SU-DHL-6 (cell line): ENCODE measurements at regions not wholly inside any gene's neighbourhood (a gene's known extent, or its start where the extent isn't known, plus 50 kb on each side); places are given as distances from the start of the nearest gene placed in this dataset.

Source experiments
- H2AFZ ChIP-seq: fragments of 200-600 bp; sonication (generic); 2 replicates; pipeline ENCODE4 v1.6.1; 2014; ENCODE audit warnings: low read depth, mild to moderate bottlenecking, moderate library complexity, mixed read lengths, antibody characterized with exemption, low read length; ENCODE audit not compliant: severe bottlenecking
- H3F3A ChIP-seq: fragments of 200-600 bp; shearing (Covaris generic); 2 replicates; pipeline ENCODE4 v1.6.0; 2016; ENCODE audit warnings: antibody characterized with exemption, mild to moderate bottlenecking; ENCODE audit not compliant: insufficient read depth
- H3K27ac ChIP-seq: fragments of 200-600 bp; sonication (generic); 2 replicates; pipeline ENCODE4 v1.5.1; 2016; ENCODE audit warnings: low read depth, mild to moderate bottlenecking, low read length, moderate library complexity, mixed read lengths
- H3K27me3 ChIP-seq: fragments of 200-600 bp; sonication (generic), shearing (Covaris generic); 2 replicates; pipeline ENCODE4 v1.6.0; 2014; ENCODE audit warnings: mild to moderate bottlenecking, low read length
- H3K36me3 ChIP-seq: fragments of 200-600 bp; sonication (generic); 2 replicates; pipeline ENCODE4 v1.6.1; 2014; ENCODE audit warnings: mild to moderate bottlenecking, low read length, mixed read lengths
- H3K4me2 ChIP-seq: fragments of 300-600, 200-600 bp; shearing (Covaris generic), sonication (generic); 2 replicates; pipeline ENCODE4 v1.6.0; 2014; ENCODE audit warnings: low read length, low read depth, mild to moderate bottlenecking; ENCODE audit not compliant: poor library complexity, severe bottlenecking
- H3K4me3 ChIP-seq: fragments of 200-600 bp; sonication (generic); 2 replicates; pipeline ENCODE4 v1.5.1; 2014; ENCODE audit warnings: antibody characterized with exemption, low read length, mild to moderate bottlenecking, mixed read lengths; ENCODE audit not compliant: insufficient read depth, poor library complexity, severe bottlenecking
- H3K79me2 ChIP-seq: fragments of 200-600 bp; sonication (generic); 2 replicates; pipeline ENCODE4 v1.6.1; 2014; ENCODE audit warnings: mild to moderate bottlenecking, low read length, moderate library complexity; ENCODE audit not compliant: insufficient read depth
- H3K9ac ChIP-seq: fragments of 200-600 bp; sonication (generic); 2 replicates; pipeline ENCODE4 v1.7.0; 2014; ENCODE audit warnings: mild to moderate bottlenecking, low read length
- H3K9me2 ChIP-seq: fragments of 200-600 bp; sonication (generic); replicated peaks from 2 replicates; pipeline ENCODE4 v1.6.1; 2014; ENCODE audit warnings: low read length; ENCODE audit not compliant: insufficient read depth
- H3K9me3 ChIP-seq: fragments of 200-600 bp; sonication (generic); 2 replicates; pipeline ENCODE4 v1.6.1; 2014; ENCODE audit warnings: low read length, mixed read lengths; ENCODE audit not compliant: insufficient read depth
- H4K20me1 ChIP-seq: fragments of 200-600 bp; sonication (generic); 2 replicates; pipeline ENCODE4 v1.6.1; 2014; ENCODE audit warnings: low read depth, mild to moderate bottlenecking, antibody characterized with exemption, low read length, moderate library complexity, mixed read lengths
- EZH2phosphoT487 ChIP-seq: fragments of 200-600 bp; sonication (generic), shearing (Covaris generic); conservative IDR thresholded peaks from 2 replicates; pipeline ENCODE4 v1.6.1; 2018; ENCODE audit warnings: mild to moderate bottlenecking, antibody characterized with exemption, low read length, moderate library complexity, mixed read lengths
- TF ChIP-seq, protein P1 (sequence below): fragments of 200-600 bp; sonication (generic); IDR thresholded peaks from one replicate; pipeline ENCODE4 v1.5.1; 2017; ENCODE audit warnings: antibody characterized with exemption, mild to moderate bottlenecking, low read length, moderate library complexity; ENCODE audit not compliant: insufficient read depth, poor library complexity, severe bottlenecking

DNA sequence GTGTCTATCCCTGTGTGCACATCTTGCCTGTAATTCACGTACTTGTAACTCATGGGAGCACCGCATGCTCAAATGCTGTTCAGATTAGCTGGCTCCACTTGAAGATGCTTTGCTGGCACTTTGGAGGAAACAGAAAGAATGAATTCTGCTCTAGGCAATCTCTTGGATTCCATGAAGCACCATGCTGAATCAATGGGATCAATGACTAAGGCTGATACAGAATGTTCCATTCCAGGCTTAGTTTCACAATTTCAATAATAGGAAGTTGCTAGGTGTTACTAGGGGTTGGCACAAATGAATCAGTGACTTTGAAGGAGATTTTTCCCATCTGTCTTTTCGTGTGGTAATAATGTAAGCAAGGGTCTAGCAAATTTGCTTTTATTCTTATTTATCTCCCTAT is 328.8 kb downstream of the OSR1 start:
- H3K27ac ChIP-seq, result no peak overlapping the region
- H3K36me3 ChIP-seq, result no peaks in the 10 kb centered on the region
- TF ChIP-seq, protein P1, sequence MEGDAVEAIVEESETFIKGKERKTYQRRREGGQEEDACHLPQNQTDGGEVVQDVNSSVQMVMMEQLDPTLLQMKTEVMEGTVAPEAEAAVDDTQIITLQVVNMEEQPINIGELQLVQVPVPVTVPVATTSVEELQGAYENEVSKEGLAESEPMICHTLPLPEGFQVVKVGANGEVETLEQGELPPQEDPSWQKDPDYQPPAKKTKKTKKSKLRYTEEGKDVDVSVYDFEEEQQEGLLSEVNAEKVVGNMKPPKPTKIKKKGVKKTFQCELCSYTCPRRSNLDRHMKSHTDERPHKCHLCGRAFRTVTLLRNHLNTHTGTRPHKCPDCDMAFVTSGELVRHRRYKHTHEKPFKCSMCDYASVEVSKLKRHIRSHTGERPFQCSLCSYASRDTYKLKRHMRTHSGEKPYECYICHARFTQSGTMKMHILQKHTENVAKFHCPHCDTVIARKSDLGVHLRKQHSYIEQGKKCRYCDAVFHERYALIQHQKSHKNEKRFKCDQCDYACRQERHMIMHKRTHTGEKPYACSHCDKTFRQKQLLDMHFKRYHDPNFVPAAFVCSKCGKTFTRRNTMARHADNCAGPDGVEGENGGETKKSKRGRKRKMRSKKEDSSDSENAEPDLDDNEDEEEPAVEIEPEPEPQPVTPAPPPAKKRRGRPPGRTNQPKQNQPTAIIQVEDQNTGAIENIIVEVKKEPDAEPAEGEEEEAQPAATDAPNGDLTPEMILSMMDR, result no peak
- TF ChIP-seq EZH2phosphoT487, result no peak

DNA sequence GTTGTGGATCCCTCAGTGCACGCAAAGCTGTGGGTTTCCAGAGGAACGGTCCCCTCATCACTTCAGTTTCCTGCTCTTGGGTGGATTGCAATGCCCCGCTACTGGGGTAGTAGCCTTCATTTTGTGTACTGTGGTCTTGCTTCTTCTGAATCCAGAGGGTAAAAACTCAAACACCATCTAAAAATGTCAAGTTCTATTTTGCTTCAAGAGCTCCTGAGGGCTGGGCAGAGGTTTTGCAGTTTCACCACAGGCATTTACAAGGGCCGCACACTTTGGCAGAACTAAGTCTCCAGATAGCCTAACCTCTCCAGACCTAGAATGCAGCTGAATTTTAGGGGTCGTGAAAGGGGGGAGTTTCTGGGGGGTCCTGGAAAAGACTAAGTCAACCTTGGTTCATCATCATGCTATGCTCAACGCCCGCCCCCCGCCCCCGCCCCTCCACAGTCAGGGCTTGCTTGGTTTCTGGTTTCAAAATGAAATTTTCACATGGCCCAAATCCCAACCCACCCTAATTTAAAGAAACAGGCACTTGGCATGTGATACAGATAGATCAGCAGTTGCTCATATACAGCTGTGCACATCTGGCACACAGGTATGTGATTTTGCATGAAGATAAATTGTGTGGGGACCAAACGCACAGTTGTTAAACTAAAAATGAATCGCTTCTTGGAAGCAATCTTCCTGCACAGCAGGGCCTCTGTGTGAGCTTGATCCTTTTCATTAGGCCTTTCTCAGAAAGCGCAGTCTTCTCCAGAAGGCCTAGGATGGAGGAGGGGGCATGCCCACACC is 329.6 kb downstream of the OSR1 start:
- Histone ChIP-seq H3K36me3 (no peaks in the 10 kb centered on the region), H2AFZ (no peak overlapping the region), H3K4me3 (no peak overlapping the region)

More for the DNA sequence above, 328.8 kb downstream of the OSR1 start:
- Histone ChIP-seq H2AFZ (no peak overlapping the region), H3K4me3 (no peak overlapping the region), H3K9ac (no peak overlapping the region), H4K20me1 (no peaks in the 10 kb centered on the region), H3K27me3 (no peaks in the 10 kb centered on the region), H3K79me2 (no peaks in the 10 kb centered on the region), H3K9me3 (no peaks in the 10 kb centered on the region), H3K4me2 (no peak overlapping the region), H3F3A (no peaks in the 10 kb centered on the region), H3K9me2 (no peaks in the 10 kb centered on the region)

DNA sequence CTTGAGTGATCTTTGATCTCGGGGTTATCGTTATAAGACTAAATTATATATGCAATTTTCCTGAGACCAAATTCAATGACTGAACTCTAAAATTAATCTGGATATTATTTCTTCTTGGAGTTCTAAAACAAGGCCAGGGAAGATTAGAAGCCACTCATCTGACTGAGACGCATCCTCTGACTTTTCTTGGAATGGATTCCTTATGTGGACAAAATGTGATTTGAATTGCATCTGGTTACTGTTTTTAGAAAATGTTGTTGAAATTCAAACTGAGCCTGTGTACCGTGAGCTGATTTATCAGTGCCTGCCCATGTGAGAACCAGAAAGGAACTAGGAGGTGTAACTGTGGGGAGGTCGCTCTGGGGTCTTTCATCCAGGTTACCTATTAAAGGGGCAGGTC is 330.8 kb downstream of the OSR1 start:
- H3K4me3 ChIP-seq, result no peak overlapping the region
- TF ChIP-seq, protein P1, result no peak
- TF ChIP-seq EZH2phosphoT487, result no peak
- H3K4me2 ChIP-seq, result no peak overlapping the region
- H2AFZ ChIP-seq, result no peak overlapping the region
- H4K20me1 ChIP-seq, result no peaks in the 10 kb centered on the region
- H3K9me2 ChIP-seq, result no peaks in the 10 kb centered on the region
- no peaks in the 10 kb centered on the region for H3K36me3 ChIP-seq
- H3K9me3 ChIP-seq, result no peaks in the 10 kb centered on the region
- no peak overlapping the region for H3K27ac ChIP-seq
- H3K27me3 ChIP-seq, result no peaks in the 10 kb centered on the region
- no peak overlapping the region for H3K9ac ChIP-seq
- H3F3A ChIP-seq, result no peaks in the 10 kb centered on the region
- H3K79me2 ChIP-seq, result no peaks in the 10 kb centered on the region

More for the DNA sequence above, 329.6 kb downstream of the OSR1 start:
- no peaks in the 10 kb centered on the region for H3K9me3 ChIP-seq
- no peaks in the 10 kb centered on the region for H3K79me2 ChIP-seq
- H3K27ac ChIP-seq, result no peak overlapping the region
- no peak for TF ChIP-seq EZH2phosphoT487
- TF ChIP-seq, protein P1, result no peak
- H3K9me2 ChIP-seq, result no peaks in the 10 kb centered on the region
- H4K20me1 ChIP-seq, result no peaks in the 10 kb centered on the region
- no peaks in the 10 kb centered on the region for H3K27me3 ChIP-seq
- no peaks in the 10 kb centered on the region for H3F3A ChIP-seq
- H3K9ac ChIP-seq, result no peak overlapping the region
- no peak overlapping the region for H3K4me2 ChIP-seq
